Daoy (cell line): ENCODE measurements at regions not wholly inside any gene's neighbourhood (a gene's known extent, or its start where the extent isn't known, plus 50 kb on each side); places are given as distances from the start of the nearest gene placed in this dataset.
"Not testable (repeated sequence)": the region's sequence is repeated elsewhere in the genome, so short reads cannot be mapped to it uniquely, and the experiment has no call there.

Experiments
- DNase-seq: peaks from one replicate; pipeline ENCODE4 v3.0.0-alpha.2; 2015; ENCODE audit warnings: low read depth

GRCh38 chr1:196002296-196002695, 605.9 kb downstream of the KCNT2 start:
- not testable (repeated sequence) for DNase-seq

- DNase-seq, result no peak
These were observed 607.1 kb downstream of the KCNT2 start for GRCh38 chr1:196001188-196001587.

- no peak for DNase-seq
These were observed 609.2 kb downstream of the KCNT2 start for GRCh38 chr1:195999022-195999421.

DNA sequence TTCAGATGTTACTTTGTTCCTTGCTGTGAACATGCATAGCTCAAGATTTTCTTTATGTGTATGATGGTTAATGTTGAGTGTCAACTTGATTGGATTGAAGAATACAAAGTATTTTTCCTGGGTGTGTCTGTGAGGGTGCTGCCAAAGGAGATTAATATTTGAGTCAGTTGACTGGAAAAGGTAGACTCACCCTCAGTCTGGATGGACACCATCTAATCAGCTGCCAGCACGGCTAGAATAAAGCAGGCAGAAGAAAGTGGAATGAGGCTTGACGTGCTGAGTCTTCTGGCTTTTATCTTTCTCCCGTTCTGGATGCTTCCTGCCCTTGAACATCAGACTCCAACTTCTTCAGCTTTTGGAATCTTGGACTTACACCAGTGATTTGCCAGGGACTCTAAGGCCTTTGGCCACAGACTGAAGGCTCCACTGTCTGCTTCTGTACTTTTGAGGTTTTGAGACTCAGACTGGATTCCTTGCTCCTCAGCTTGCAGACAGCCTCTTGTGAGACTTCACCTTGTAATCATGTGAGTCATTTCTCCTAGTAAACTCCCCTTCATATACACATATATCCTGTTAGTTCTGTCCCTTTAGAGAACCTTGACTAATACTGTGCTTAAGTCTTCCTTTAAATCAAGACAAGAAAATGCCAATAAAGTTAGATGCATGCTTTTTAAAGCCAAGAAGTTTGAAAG, 626.6 kb downstream of the KCNT2 start:
- no peak for DNase-seq

GRCh38 chr1:195979646-195980045, 628.6 kb downstream of the KCNT2 start:
- no peak for DNase-seq

DNA sequence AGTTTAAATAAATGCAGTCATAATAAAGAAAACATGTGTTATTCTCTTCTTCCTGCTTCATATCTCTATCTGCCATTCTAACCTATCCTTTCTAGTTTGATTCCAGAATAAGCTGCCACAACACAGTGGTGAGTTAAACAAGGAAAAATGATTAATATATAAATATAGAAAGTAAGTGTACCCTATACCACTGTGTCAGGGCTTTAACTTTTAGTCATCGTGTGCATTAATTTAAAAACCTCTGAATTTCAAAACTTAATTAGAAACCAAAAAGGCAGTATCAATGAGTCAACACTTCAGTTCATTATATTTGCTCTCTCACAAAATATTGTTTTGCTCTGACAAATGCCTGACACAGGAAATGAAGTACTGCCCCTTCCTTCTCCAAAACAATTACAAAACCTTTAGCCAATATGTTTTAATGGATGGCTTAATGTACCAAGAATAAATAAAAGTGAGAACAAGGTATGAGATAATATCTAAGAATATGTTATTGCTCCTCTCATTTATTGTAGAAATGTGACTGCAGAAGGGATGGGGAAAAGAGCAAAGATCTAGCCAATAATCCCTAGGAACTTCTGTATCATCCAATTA, 634.8 kb downstream of the KCNT2 start:
- DNase-seq, result no peak

GRCh38 chr1:195971589-195971988, 636.7 kb downstream of the KCNT2 start:
- no peak for DNase-seq

DNA sequence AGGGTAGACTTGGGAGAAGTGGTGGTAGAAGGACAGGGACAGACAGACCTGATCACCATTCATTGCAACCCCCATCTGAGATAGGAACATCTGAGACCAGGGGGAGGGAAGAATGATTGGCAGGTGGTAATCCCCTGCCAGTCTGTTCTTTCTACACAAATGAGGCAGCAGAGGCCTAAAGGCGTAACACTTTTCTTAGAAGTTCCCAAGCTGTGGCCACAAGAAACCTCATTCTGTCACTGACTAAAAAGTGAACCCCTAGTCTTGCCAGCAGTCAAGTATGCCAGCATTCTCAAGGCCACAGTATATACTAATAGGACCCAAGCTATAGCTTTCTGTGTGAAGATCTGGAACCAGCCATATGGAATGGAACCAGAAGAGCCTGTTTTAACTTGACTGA, 638.0 kb downstream of the KCNT2 start:
- DNase-seq, result no peak

DNA sequence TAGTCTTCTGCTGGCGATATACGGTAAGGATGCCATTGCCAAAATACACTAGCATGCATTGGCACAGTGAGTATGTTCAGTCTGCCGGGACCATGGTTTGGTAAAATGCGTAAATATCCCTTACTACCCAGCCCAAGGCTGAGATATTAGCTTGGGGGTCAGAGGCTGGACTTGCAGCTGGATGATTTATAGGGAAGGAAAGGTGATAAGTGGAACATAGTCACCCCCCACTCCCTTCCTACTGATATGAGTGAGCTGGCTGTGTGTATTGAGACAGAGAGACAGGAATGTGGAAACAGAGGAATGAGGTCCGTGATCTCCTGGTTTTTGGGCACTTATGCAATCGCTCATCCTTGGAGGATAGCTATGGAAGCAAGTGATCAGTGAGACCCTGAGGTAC, 642.8 kb downstream of the KCNT2 start:
- DNase-seq, result no peak

DNA sequence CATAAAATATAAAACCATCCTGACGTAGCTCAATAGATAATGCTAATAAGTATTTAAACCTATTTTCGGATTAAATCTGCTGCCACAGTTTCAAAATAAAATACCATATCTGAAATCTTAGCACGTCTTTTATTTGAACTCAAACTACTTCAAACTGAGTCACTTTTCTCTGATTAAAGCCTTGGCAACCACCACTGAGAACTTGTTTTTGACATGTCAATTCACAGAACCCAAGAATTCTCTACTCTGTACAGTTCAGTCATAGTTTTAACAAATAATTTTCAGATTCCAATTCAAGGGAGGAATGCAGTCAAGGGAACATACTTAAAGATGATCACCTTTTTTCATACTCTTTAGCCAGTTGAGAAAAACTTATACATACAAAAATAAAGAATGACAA, 643.2 kb downstream of the KCNT2 start:
- no peak for DNase-seq

DNA sequence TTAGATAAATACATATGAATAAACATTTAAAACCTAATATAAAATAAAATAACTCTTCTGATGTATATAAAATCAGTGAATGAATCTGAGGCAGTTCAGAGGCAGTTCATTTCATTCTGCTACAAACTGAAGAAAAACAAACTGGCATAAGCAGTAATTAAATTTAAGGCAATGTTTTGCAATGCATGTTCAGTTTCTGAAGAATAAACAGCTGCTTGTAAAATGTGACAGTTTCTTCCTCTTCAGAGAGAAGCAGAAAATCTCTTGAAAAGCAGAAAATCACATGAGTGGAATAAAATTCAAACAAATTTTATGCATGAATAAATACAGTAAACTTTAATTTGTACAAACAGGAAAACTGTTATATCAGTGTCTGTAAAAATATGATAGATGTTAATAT, 643.7 kb downstream of the KCNT2 start:
- no peak for DNase-seq

- DNase-seq, result no peak
These were observed 646.2 kb downstream of the KCNT2 start for GRCh38 chr1:195962051-195962450.

DNA sequence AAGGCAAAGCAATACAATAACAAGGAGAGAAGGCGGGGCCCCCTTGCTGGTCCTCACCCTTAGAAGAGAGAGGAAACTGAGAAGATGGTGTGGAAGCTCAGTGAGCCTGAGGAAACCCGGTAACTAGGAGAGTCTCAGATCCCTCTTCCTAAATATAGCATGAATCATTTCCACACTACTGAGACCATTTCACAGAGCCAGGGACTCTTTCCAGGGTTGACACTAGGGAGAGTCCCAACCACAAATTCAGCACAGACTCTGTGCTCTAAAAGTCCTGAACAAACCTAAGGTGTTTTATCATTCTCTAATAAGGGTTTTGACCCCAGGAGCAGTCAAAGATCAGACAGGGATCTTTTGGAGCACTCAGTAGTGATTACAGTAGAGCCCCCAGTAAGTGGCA, 647.7 kb downstream of the KCNT2 start:
- DNase-seq, result no peak

DNA sequence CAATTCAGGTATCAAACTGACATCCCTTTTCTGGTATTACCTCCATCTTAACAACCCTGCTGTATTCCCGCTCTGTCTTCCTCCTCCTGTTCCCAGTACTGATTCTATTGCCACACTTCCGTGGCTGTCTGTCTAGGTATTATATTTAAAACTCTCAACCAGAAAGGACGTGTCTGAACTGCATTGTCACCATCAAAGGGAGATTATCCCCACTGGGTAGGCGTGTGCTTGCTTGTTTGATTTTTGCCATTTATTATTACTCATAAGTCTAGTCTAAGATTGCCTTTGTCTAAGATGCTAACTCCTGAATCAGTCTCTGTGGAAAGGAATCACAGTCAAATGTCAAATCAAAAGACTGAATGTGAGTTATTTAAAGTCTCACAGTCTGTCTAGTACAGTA, 650.1 kb downstream of the KCNT2 start:
- no peak for DNase-seq

- no peak for DNase-seq
These were observed 651.4 kb downstream of the KCNT2 start for GRCh38 chr1:195956845-195957244.

GRCh38 chr1:195954848-195955247, 653.4 kb downstream of the KCNT2 start:
- DNase-seq, result no peak

DNA sequence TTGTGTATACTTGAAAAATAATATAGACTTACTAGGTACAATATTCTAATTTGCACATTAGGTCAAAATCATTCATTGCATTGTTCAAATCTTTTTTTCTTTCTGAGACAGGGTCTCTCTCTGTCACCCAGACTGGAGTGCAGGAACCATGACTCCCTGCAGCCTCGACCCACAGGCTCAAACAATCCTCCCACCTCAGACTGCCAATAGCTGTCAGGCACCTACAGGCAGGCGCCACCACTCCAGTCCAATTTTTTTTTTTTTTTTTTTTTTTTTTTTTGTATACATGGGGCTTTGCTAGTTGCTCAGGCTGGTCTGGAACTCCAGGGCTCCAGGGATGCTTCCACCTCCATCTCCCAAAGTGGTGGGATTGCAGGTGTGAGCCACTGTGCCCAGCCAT, 656.9 kb downstream of the KCNT2 start:
- DNase-seq, result no peak

GRCh38 chr1:195948123-195948895, 659.9 kb downstream of the KCNT2 start:
- DNase-seq, result no peak

DNA sequence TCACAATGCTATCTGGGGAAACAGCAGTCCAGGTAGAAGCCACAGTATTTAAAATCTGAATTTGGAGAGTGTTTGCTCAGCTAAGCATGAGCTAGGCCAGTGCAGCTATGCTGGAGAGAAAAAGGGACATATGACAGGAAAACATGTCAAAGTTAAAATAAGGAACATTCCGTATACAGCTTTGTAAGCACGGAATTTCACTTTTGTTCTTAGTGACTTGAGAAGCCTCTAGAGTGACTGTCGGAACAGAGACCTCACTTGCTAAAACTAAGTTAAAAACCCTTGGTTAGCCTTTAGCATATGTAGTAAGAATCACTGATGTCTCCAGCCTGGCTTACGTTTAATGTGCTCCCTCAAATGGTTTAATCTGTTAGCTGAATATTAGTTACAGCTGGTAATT, 661.7 kb downstream of the KCNT2 start:
- no peak for DNase-seq

- DNase-seq, result no peak
These were observed 666.4 kb downstream of the KCNT2 start for GRCh38 chr1:195941795-195942194.

DNA sequence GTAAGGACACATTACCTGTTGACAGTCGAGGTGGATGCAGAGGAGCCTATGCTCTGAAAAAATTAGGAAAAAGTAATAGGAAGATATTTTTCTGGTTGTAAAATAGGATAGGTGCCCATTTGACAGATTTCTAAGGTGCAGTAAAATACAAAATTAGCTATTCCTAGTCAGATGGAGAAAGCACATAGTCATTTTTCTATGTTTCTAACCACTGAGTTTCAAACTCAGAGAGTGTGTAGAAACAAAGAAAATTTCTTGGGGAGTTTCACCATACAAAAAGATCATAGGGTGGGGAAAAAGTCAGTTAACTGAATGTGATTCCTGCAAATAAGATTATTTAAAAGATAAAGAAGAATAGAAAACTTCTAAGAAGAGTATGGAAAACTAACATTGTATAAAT, 666.9 kb downstream of the KCNT2 start:
- DNase-seq, result no peak

- no peak for DNase-seq
These were observed 668.4 kb downstream of the KCNT2 start for GRCh38 chr1:195939844-195940243.
